Osteoblast (primary cell): ENCODE measurements at regions not wholly inside any gene's neighbourhood (a gene's known extent, or its start where the extent isn't known, plus 50 kb on each side); places are given as distances from the start of the nearest gene placed in this dataset.

Experiments
- DNase-seq: peaks from one replicate; pipeline ENCODE4 v3.0.0; 2011; ENCODE audit warnings: low spot score, mixed read lengths; ENCODE audit not compliant: insufficient read length; ENCODE audit errors: missing footprints
- H2AFZ ChIP-seq: 2 replicates; pipeline ENCODE4 v1.6.0; 2011; ENCODE audit warnings: mild to moderate bottlenecking, low read length
- H3K27ac ChIP-seq: 2 replicates; pipeline ENCODE4 v1.5.1; 2011; ENCODE audit warnings: mild to moderate bottlenecking, low read depth, low read length, moderate library complexity
- H3K27me3 ChIP-seq: 2 replicates; pipeline ENCODE4 v1.6.0; 2012; ENCODE audit warnings: mild to moderate bottlenecking, control low read depth, inconsistent platforms, low read length, moderate library complexity; ENCODE audit not compliant: insufficient read depth
- H3K36me3 ChIP-seq: 2 replicates; pipeline ENCODE4 v1.5.1; 2011; ENCODE audit warnings: mild to moderate bottlenecking, low read length, control low read depth, moderate library complexity; ENCODE audit not compliant: insufficient read depth
- H3K4me1 ChIP-seq: 2 replicates; pipeline ENCODE4 v1.5.1; 2011; ENCODE audit warnings: mild to moderate bottlenecking, low read length, control low read depth, moderate library complexity; ENCODE audit not compliant: insufficient read depth
- H3K4me2 ChIP-seq: 2 replicates; pipeline ENCODE4 v1.6.0; 2011; ENCODE audit warnings: mild to moderate bottlenecking, low read length; ENCODE audit not compliant: insufficient read depth
- H3K4me3 ChIP-seq: fragments of 200-600 bp; sonication (generic); 3 replicates; pipeline ENCODE4 v1.5.1; 2012; ENCODE audit warnings: mild to moderate bottlenecking, low read length, inconsistent platforms; ENCODE audit not compliant: insufficient read depth
- H3K79me2 ChIP-seq: 2 replicates; pipeline ENCODE4 v1.6.0; 2012; ENCODE audit warnings: mild to moderate bottlenecking, low read length, control low read depth, inconsistent platforms; ENCODE audit not compliant: insufficient read depth
- H3K9me3 ChIP-seq: 2 replicates; pipeline ENCODE4 v1.5.1; 2011; ENCODE audit warnings: low read depth, low read length, control low read depth
- H4K20me1 ChIP-seq: 2 replicates; pipeline ENCODE4 v1.6.0; 2012; ENCODE audit warnings: mild to moderate bottlenecking, low read length, control low read depth; ENCODE audit not compliant: insufficient read depth
- TF ChIP-seq, protein P1 (sequence below): IDR thresholded peaks from 2 replicates; pipeline ENCODE4 v1.5.1; 2011; ENCODE audit warnings: mild to moderate bottlenecking, low read depth, low read length, moderate library complexity; ENCODE audit errors: extremely low read depth

DNA sequence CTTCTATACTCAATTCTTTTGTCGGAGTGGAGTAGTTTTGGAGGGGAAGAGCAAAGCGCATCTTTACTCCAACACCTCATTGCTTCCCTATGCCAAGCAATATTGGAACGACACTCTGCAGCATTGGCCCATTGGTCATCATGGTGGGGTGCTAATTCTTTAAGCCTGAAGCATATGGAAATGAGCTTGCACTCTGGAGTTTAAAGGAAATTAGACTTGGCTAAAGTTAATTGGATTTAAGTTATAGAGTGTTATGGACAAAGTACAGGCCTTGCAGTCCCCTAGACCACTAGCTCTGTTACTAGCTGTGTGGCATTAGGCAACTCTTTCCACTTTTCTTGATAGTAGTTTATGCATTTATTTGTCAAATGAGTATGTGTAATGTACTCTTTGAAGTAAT is 568.3 kb upstream of the TENM4 start:
- Histone ChIP-seq H3K27ac (no peak overlapping the region), H3K36me3 (no peaks in the 10 kb centered on the region), H3K9me3 (no peaks in the 10 kb centered on the region), H3K79me2 (no peaks in the 10 kb centered on the region), H2AFZ (no peak overlapping the region), H3K27me3 (no peaks in the 10 kb centered on the region), H3K4me2 (no peak overlapping the region), H4K20me1 (no peaks in the 10 kb centered on the region), H3K4me1 (no peaks in the 10 kb centered on the region), H3K4me3 (no peak overlapping the region)
- TF ChIP-seq, protein P1, sequence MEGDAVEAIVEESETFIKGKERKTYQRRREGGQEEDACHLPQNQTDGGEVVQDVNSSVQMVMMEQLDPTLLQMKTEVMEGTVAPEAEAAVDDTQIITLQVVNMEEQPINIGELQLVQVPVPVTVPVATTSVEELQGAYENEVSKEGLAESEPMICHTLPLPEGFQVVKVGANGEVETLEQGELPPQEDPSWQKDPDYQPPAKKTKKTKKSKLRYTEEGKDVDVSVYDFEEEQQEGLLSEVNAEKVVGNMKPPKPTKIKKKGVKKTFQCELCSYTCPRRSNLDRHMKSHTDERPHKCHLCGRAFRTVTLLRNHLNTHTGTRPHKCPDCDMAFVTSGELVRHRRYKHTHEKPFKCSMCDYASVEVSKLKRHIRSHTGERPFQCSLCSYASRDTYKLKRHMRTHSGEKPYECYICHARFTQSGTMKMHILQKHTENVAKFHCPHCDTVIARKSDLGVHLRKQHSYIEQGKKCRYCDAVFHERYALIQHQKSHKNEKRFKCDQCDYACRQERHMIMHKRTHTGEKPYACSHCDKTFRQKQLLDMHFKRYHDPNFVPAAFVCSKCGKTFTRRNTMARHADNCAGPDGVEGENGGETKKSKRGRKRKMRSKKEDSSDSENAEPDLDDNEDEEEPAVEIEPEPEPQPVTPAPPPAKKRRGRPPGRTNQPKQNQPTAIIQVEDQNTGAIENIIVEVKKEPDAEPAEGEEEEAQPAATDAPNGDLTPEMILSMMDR, result no peak
- DNase-seq, result no peak

DNA sequence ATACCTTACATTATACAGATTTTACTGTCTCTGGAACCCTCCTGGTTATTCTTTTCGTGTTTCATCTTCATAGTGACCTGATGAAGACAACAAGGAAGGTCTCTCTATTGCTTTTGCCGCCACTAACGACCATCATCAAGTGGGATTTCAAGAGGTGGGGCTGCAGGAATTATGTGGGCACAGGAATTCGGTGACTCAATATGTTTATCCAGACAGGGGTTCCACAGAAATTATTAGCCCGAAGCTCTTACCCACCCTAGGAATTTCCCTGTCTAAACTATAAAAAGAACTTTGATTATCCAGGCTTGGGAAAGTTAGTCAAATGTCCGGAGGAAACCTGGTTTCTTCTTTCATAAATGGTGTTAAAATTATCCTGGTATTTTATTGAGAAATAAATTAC is 566.8 kb upstream of the TENM4 start:
- H4K20me1 ChIP-seq, result no peaks in the 10 kb centered on the region
- H3K4me1 ChIP-seq, result no peaks in the 10 kb centered on the region
- no peak overlapping the region for H3K4me2 ChIP-seq
- no peaks in the 10 kb centered on the region for H3K27me3 ChIP-seq
- no peaks in the 10 kb centered on the region for H3K79me2 ChIP-seq
- H3K4me3 ChIP-seq, result no peak overlapping the region
- TF ChIP-seq, protein P1, result no peak
- no peak overlapping the region for H3K27ac ChIP-seq
- no peaks in the 10 kb centered on the region for H3K36me3 ChIP-seq
- no peak for DNase-seq
- H3K9me3 ChIP-seq, result no peaks in the 10 kb centered on the region
- no peak overlapping the region for H2AFZ ChIP-seq

DNA sequence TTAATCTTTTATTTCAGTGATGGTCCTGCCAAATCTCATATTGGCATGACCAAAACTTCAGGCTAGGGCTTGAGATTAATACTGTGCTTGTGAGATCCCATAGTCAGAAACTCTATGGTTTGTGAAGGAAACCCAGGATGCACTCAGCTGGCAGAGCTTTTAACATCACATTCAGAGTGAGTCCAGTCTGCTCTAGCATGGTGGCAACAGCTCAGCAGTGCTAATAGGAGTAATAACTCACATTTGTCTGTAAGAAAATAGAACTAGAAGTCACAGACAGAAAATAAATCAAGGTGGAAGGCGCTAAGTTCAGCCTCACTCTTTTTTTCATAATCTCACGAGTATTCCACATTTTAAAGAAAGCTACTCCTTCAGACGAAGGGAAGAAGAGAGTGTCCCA is 549.3 kb upstream of the TENM4 start:
- no peak for DNase-seq
- Histone ChIP-seq H3K4me2 (no peak overlapping the region), H3K9me3 (no peaks in the 10 kb centered on the region), H2AFZ (no peak overlapping the region), H3K4me3 (no peak overlapping the region), H3K36me3 (no peaks in the 10 kb centered on the region), H3K27me3 (no peaks in the 10 kb centered on the region), H3K4me1 (no peaks in the 10 kb centered on the region), H4K20me1 (no peaks in the 10 kb centered on the region), H3K27ac (no peak overlapping the region), H3K79me2 (no peaks in the 10 kb centered on the region)
- TF ChIP-seq, protein P1, result no peak

DNA sequence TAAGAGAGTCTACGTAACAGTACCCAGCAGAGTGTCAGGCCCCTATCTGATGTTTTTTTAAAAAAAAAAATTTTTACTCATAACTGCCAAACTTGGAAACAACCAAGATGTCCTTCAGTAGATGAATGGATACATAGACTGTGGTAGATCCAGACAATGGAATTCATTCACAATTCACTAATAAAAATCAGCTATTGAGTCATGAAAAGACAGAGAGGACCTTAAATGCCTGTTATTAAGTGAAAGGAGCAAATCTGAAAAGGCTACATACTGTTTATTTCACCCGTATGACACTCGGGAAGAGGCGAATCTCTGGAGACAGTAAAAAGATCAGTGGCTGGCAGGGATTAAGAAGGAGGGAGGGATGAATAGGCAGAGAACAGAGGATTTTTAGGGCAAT is 541.4 kb upstream of the TENM4 start:
- Histone ChIP-seq H3K4me1 (no peaks in the 10 kb centered on the region), H2AFZ (no peak overlapping the region), H3K79me2 (no peaks in the 10 kb centered on the region), H3K36me3 (no peaks in the 10 kb centered on the region), H4K20me1 (no peaks in the 10 kb centered on the region), H3K4me3 (no peak overlapping the region), H3K9me3 (no peaks in the 10 kb centered on the region), H3K27me3 (no peaks in the 10 kb centered on the region), H3K4me2 (no peak overlapping the region), H3K27ac (no peak overlapping the region)
- TF ChIP-seq, protein P1, result no peak
- no peak for DNase-seq
